B cell (primary cell): ENCODE measurements at regions not wholly inside any gene's neighbourhood (a gene's known extent, or its start where the extent isn't known, plus 50 kb on each side); places are given as distances from the start of the nearest gene placed in this dataset.
A peak's percentile ranks its signal among the peaks of the same experiment; 100 is the strongest.

ENCODE experiments used
- ATAC-seq: fragments of 200-7000 bp; cut with Tn5 transposase; one replicate; pipeline ENCODE4 v1.10.0; 2021; ENCODE audit warnings: low read depth, mild to moderate bottlenecking, moderate number of reproducible peaks, moderate library complexity
- CTCF ChIA-PET: fragments of 350-600 bp; sonication (Branson Sonifier 250); formaldehyde crosslinking; loops from one replicate; lab custom pipeline; 2021; ENCODE audit warnings: antibody characterized with exemption, inconsistent platforms; lab: Charles Lee
- POLR2A ChIA-PET: fragments of 350-600 bp; sonication (Branson Sonifier 250); formaldehyde crosslinking; loops from one replicate; lab custom pipeline; 2021; ENCODE audit warnings: antibody characterized with exemption; lab: Charles Lee
- DNase-seq: peaks from one replicate; pipeline ENCODE4 v3.0.0; 2013
- H2AFZ ChIP-seq: 2 replicates; pipeline ENCODE4 v1.6.1; 2012; ENCODE audit warnings: mild to moderate bottlenecking, low read depth, low read length; ENCODE audit not compliant: insufficient read depth, poor library complexity, severe bottlenecking
- H3K27ac ChIP-seq, 2 donors: 1 replicate in 1 of 2; 2 replicates in 1 of 2; pipeline ENCODE4 v1.5.1; 2012 to 2013; ENCODE audit warnings: low read length in 2 of 2, mild to moderate bottlenecking in 2 of 2, moderate library complexity in 1 of 2
- H3K27me3 ChIP-seq, 4 experiments: fragments of 200-600 bp in 1 of 4; sonication (generic) in 1 of 4; replicated peaks in 1 of 4; 1 replicate in 2 of 4; 2 replicates in 2 of 4; pipeline versions ENCODE4 v1.6.1 to v1.7.0; 2013 to 2016; ENCODE audit warnings: low read length in 3 of 4, mild to moderate bottlenecking in 2 of 4, mixed read lengths in 1 of 4, moderate library complexity in 1 of 4; ENCODE audit not compliant: insufficient read depth in 4 of 4, control insufficient read depth in 3 of 4; ENCODE audit errors: control extremely low read depth in 1 of 4
- H3K36me3 ChIP-seq, 2 experiments: replicated peaks in 1 of 2; 1 replicate in 1 of 2; 2 replicates in 1 of 2; pipeline versions ENCODE4 v1.6.1 to v1.7.1; 2013; ENCODE audit warnings: low read length in 1 of 2; ENCODE audit not compliant: insufficient read depth in 2 of 2, control insufficient read depth in 1 of 2; ENCODE audit errors: control extremely low read depth in 1 of 2, extremely low read depth in 1 of 2
- H3K4me1 ChIP-seq, 2 donors: fragments of 200-600 bp in 1 of 2; sonication (generic) in 1 of 2; 1 replicate in 1 of 2; 2 replicates in 1 of 2; pipeline versions ENCODE4 v1.5.1 to v1.6.1; 2013 to 2017; ENCODE audit warnings: low read length in 2 of 2; ENCODE audit not compliant: control insufficient read depth in 2 of 2, insufficient read depth in 2 of 2
- H3K4me2 ChIP-seq: replicated peaks from 2 replicates; pipeline ENCODE3; 2012; ENCODE audit warnings: mild to moderate bottlenecking, low read depth, low read length; ENCODE audit not compliant: poor library complexity, severe bottlenecking
- H3K4me3 ChIP-seq, 5 experiments: fragments of 200-600 bp in 1 of 5; sonication (generic) in 1 of 5; 1 replicate in 3 of 5; 2 replicates in 2 of 5; pipeline versions ENCODE4 v1.5.1 to v1.7.0; 2011 to 2016; ENCODE audit warnings: low read length in 4 of 5, mild to moderate bottlenecking in 4 of 5, low read depth in 2 of 5, control low read depth in 1 of 5, moderate library complexity in 1 of 5; ENCODE audit not compliant: insufficient read depth in 1 of 5; ENCODE audit errors: control extremely low read depth in 1 of 5, extremely low read depth in 1 of 5
- H3K79me2 ChIP-seq: fragments of 200-600 bp; sonication (generic); one replicate; pipeline ENCODE4 v1.6.0; 2016; ENCODE audit warnings: low read length; ENCODE audit not compliant: control insufficient read depth, insufficient read depth
- H3K9ac ChIP-seq: fragments of 200-600 bp; sonication (generic); 2 replicates; pipeline ENCODE4 v1.6.1; 2017; ENCODE audit warnings: mild to moderate bottlenecking, low read length, moderate library complexity
- H3K9me3 ChIP-seq, 3 donors: one replicate each; pipeline versions ENCODE4 v1.6.1 to v1.7.1; 2013; ENCODE audit warnings: low read length in 2 of 3; ENCODE audit not compliant: control insufficient read depth in 2 of 3, insufficient read depth in 1 of 3; ENCODE audit errors: control extremely low read depth in 1 of 3
- H4K20me1 ChIP-seq: 2 replicates; pipeline ENCODE4 v1.6.0; 2012; ENCODE audit warnings: mild to moderate bottlenecking, low read length; ENCODE audit not compliant: insufficient read depth, control insufficient read depth, poor library complexity, severe bottlenecking
- H3K27ac Mint-ChIP-seq: one replicate; pipeline ENCODE4 v1.8.0; 2021; ENCODE audit warnings: mixed read lengths
- H3K27me3 Mint-ChIP-seq: one replicate; pipeline ENCODE4 v1.8.0; 2021; ENCODE audit warnings: mixed read lengths
- H3K4me1 Mint-ChIP-seq: one replicate; pipeline ENCODE4 v1.8.0; 2021; ENCODE audit warnings: mixed read lengths
- H3K4me3 Mint-ChIP-seq: one replicate; pipeline ENCODE4 v1.8.0; 2021; ENCODE audit warnings: mixed read lengths
- H3K9me3 Mint-ChIP-seq: one replicate; pipeline ENCODE4 v1.8.0; 2022; ENCODE audit warnings: mixed read lengths; ENCODE audit not compliant: insufficient read depth
- CTCF ChIP-seq: fragments of 200-600 bp; IDR thresholded peaks from one replicate; pipeline ENCODE4 v1.8.0; 2022; ENCODE audit warnings: antibody characterized with exemption, mild to moderate bottlenecking
- EZH2 ChIP-seq: IDR thresholded peaks from 2 replicates; pipeline ENCODE4 v1.6.1; 2012; ENCODE audit warnings: borderline replicate concordance, low read depth, mild to moderate bottlenecking, moderate library complexity, low read length; ENCODE audit not compliant: insufficient read depth, poor library complexity, severe bottlenecking
- WGBS: methylation state at CpG from one replicate; pipeline ENCODE4 v1.1.5; 2013; ENCODE audit warnings: missing lambda C conversion rate; ENCODE audit not compliant: insufficient coverage; 5-methylcytosine and 5-hydroxymethylcytosine counted together
- intact Hi-C: fragments of 100-400 bp; cut with micrococcal nuclease; formaldehyde crosslinking; loops from one replicate; pipeline ENCODE4 v1.10.0; 2022

GRCh38 chr5:89303033-89303480, 420.1 kb upstream of the MEF2C start:
- no peaks in the 10 kb centered on the region for H4K20me1 ChIP-seq
- Mint-ChIP-seq H3K4me3 (peak overlapping the region; percentile 56), H3K27me3 (no peaks in the 10 kb centered on the region), H3K9me3 (peaks cover 4% of the 10 kb centered on the region), H3K4me1 (peaks cover 52% of the 10 kb centered on the region), H3K27ac (peak overlapping the region; percentile 89)
- H3K27me3 ChIP-seq, result no peaks in the 10 kb centered on the region
- POLR2A ChIA-PET, result interaction anchor here (0.6 to 2.5 kb wide), 2 partner anchors 10 to 25 kb away, joined by 4 to 8 read pairs; no protein-coding TSS in a partner anchor
- no peaks in the 10 kb centered on the region for H3K36me3 ChIP-seq
- peak; percentile 42 for DNase-seq
- TF ChIP-seq CTCF (no peak), EZH2 (no peak)
- no CpG with 5 or more reads among the region's 4 CpGs for WGBS
- CTCF ChIA-PET, result interaction anchor here (1.2 to 1.5 kb wide), 2 partner anchors 18 to 574 kb away, joined by 3 read pairs; no protein-coding TSS in a partner anchor
- H3K4me1 ChIP-seq, result peaks cover 36 to 41% of the 10 kb centered on the region in 2 donors
- no peaks in the 10 kb centered on the region for H3K79me2 ChIP-seq
- H3K9ac ChIP-seq, result peak overlapping the region; percentile 7
- no peaks in the 10 kb centered on the region for H3K9me3 ChIP-seq
- peak overlapping the region; percentile 11 to 80 for H3K27ac ChIP-seq
- H3K4me3 ChIP-seq, result no peak overlapping the region
- peak; percentile 52 for ATAC-seq
- intact Hi-C loops, result loop anchor here (5.0 to 10.0 kb wide), 4 partner anchors 36 to 568 kb away; partner anchors contain the start of gene MEF2C
- peak overlapping the region; percentile 63 for H2AFZ ChIP-seq
- peak overlapping the region; percentile 54 for H3K4me2 ChIP-seq
